ENCODE measurements at regions not wholly inside any gene's neighbourhood (a gene's known extent, or its start where the extent isn't known, plus 50 kb on each side); places are given as distances from the start of the nearest gene placed in this dataset.

- peak; percentile 17 for DNase-seq (ENCODE audit: low spot score)
Observed at GRCh38 chr12:100741084-100741711, 53.4 kb upstream of the ANO4 start.

- no peak for DNase-seq (ENCODE audit: low spot score)
Observed at GRCh38 chr12:100743060-100743459, 51.5 kb upstream of the ANO4 start.
